Endothelial cell (in vitro differentiated cells): ENCODE measurements at regions not wholly inside any gene's neighbourhood (a gene's known extent, or its start where the extent isn't known, plus 50 kb on each side); places are given as distances from the start of the nearest gene placed in this dataset.

Source experiments
- DNase-seq: peaks from one replicate; pipeline ENCODE4 v3.0.0; 2021; ENCODE audit warnings: low spot score
- H3K27ac Mint-ChIP-seq: one replicate; pipeline ENCODE4 v1.8.0; 2021; ENCODE audit warnings: mixed read lengths, inconsistent platforms; ENCODE audit not compliant: unreplicated experiment
- H3K27me3 Mint-ChIP-seq: one replicate; pipeline ENCODE4 v1.8.0; 2021; ENCODE audit warnings: mild to moderate bottlenecking, moderate library complexity, mixed read lengths, inconsistent platforms; ENCODE audit not compliant: unreplicated experiment
- H3K36me3 Mint-ChIP-seq: one replicate; pipeline ENCODE4 v1.8.0; 2021; ENCODE audit warnings: mild to moderate bottlenecking, low read depth, mixed read lengths, inconsistent platforms; ENCODE audit not compliant: unreplicated experiment
- H3K4me1 Mint-ChIP-seq: one replicate; pipeline ENCODE4 v1.8.0; 2021; ENCODE audit warnings: mild to moderate bottlenecking, mixed read lengths, inconsistent platforms; ENCODE audit not compliant: unreplicated experiment
- H3K4me3 Mint-ChIP-seq: one replicate; pipeline ENCODE4 v1.8.0; 2021; ENCODE audit warnings: mild to moderate bottlenecking, mixed read lengths, inconsistent platforms; ENCODE audit not compliant: unreplicated experiment
- H3K9me3 Mint-ChIP-seq: one replicate; pipeline ENCODE4 v1.8.0; 2021; ENCODE audit warnings: mixed read lengths, inconsistent platforms; ENCODE audit not compliant: unreplicated experiment
- TF ChIP-seq, protein P1 (sequence below): fragments of 200-600 bp; sonication (generic); IDR thresholded peaks from one replicate; pipeline ENCODE4 v1.5.0; 2021; ENCODE audit warnings: antibody characterized with exemption; ENCODE audit not compliant: unreplicated experiment

DNA sequence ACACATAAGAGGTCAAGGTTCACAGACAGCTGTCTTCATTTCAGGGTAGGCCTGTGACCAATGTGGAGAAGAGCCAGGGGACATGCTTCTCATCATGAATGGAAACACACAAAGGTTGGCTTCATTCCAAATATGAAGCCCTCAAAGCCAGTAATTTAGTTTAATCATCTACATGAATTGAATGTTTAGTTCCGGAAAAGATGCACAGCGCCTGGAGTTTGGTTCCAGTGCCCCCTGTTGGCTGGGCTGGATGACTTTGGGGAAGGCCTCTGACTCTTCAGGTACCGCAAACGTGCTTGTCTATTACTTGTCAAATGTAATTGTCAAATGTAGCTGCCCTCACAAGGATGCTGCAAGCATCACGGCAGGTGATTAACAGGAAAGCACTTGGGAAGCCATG lies 130.7 kb downstream of the ADRA2A start:
- no peak overlapping the region for H3K27ac Mint-ChIP-seq
- H3K4me3 Mint-ChIP-seq, result no peak overlapping the region
- H3K9me3 Mint-ChIP-seq, result no peaks in the 10 kb centered on the region
- TF ChIP-seq, protein P1, sequence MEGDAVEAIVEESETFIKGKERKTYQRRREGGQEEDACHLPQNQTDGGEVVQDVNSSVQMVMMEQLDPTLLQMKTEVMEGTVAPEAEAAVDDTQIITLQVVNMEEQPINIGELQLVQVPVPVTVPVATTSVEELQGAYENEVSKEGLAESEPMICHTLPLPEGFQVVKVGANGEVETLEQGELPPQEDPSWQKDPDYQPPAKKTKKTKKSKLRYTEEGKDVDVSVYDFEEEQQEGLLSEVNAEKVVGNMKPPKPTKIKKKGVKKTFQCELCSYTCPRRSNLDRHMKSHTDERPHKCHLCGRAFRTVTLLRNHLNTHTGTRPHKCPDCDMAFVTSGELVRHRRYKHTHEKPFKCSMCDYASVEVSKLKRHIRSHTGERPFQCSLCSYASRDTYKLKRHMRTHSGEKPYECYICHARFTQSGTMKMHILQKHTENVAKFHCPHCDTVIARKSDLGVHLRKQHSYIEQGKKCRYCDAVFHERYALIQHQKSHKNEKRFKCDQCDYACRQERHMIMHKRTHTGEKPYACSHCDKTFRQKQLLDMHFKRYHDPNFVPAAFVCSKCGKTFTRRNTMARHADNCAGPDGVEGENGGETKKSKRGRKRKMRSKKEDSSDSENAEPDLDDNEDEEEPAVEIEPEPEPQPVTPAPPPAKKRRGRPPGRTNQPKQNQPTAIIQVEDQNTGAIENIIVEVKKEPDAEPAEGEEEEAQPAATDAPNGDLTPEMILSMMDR, result no peak
- DNase-seq, result no peak
- H3K36me3 Mint-ChIP-seq, result no peaks in the 10 kb centered on the region
- no peaks in the 10 kb centered on the region for H3K4me1 Mint-ChIP-seq
- peaks cover 8% of the 10 kb centered on the region for H3K27me3 Mint-ChIP-seq

- Mint-ChIP-seq H3K27ac (no peak overlapping the region), H3K9me3 (no peaks in the 10 kb centered on the region), H3K36me3 (no peaks in the 10 kb centered on the region), H3K4me3 (no peak overlapping the region), H3K4me1 (no peaks in the 10 kb centered on the region), H3K27me3 (peaks cover 8% of the 10 kb centered on the region)
- no peak for DNase-seq
- TF ChIP-seq, protein P1, result no peak
Observed at GRCh38 chr10:111208951-111209350, 132.1 kb downstream of the ADRA2A start.

DNA sequence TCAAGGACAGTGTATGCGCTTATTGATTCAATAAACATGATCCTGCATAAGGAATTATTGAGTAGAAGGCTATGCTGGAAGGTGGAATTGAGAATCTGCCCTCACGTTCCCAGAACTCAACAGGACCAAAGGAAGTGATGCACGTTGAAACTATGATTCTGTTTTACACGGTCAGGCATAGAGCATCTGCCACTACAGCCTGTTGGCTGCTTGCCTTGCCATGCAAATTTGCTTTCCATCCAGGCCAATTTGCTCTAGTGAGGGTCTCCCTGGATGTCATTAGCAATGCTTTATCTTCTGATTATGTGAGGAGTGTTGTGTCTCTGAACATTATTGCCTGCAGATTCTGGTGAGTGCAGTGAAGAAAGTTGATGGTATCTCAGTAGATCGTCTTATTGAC lies 132.9 kb downstream of the ADRA2A start:
- H3K4me3 Mint-ChIP-seq, result no peak overlapping the region
- DNase-seq, result no peak
- no peaks in the 10 kb centered on the region for H3K36me3 Mint-ChIP-seq
- H3K27me3 Mint-ChIP-seq, result peaks cover 8% of the 10 kb centered on the region
- no peaks in the 10 kb centered on the region for H3K9me3 Mint-ChIP-seq
- H3K27ac Mint-ChIP-seq, result no peak overlapping the region
- TF ChIP-seq, protein P1, result no peak
- no peaks in the 10 kb centered on the region for H3K4me1 Mint-ChIP-seq

- no peaks in the 10 kb centered on the region for H3K4me1 Mint-ChIP-seq
- TF ChIP-seq, protein P1, result no peak
- H3K4me3 Mint-ChIP-seq, result no peak overlapping the region
- H3K36me3 Mint-ChIP-seq, result no peaks in the 10 kb centered on the region
- H3K27me3 Mint-ChIP-seq, result peaks cover 6% of the 10 kb centered on the region
- H3K27ac Mint-ChIP-seq, result no peak overlapping the region
- H3K9me3 Mint-ChIP-seq, result no peaks in the 10 kb centered on the region
- DNase-seq, result no peak
Observed at GRCh38 chr10:111211241-111211640, 134.4 kb downstream of the ADRA2A start.

- Mint-ChIP-seq H3K27ac (no peak overlapping the region), H3K36me3 (no peaks in the 10 kb centered on the region), H3K4me1 (no peaks in the 10 kb centered on the region), H3K9me3 (no peaks in the 10 kb centered on the region), H3K27me3 (peaks cover 6% of the 10 kb centered on the region), H3K4me3 (no peak overlapping the region)
- TF ChIP-seq, protein P1, result no peak
- no peak for DNase-seq
Observed at GRCh38 chr10:111211706-111212105, 134.9 kb downstream of the ADRA2A start.
